BLaER1 treated with 17β-estradiol and CSF1 and Interleukin-3, amounts not matched to agents 10 nM and 100 nM (cell line): ENCODE measurements at regions not wholly inside any gene's neighbourhood (a gene's known extent, or its start where the extent isn't known, plus 50 kb on each side); places are given as distances from the start of the nearest gene placed in this dataset.

ENCODE experiments used
- H3K27ac ChIP-seq, 11 experiments: shearing (Covaris generic); formaldehyde crosslinking; 2 replicates each; pipeline ENCODE4 v1.8.1; 2022
- H3K27me3 ChIP-seq, 11 experiments: shearing (Covaris generic); formaldehyde crosslinking; 2 replicates each; pipeline ENCODE4 v1.8.1; 2022
- H3K36me3 ChIP-seq, 11 experiments: shearing (Covaris generic); formaldehyde crosslinking; 2 replicates each; pipeline ENCODE4 v1.8.1; 2022
- H3K4me1 ChIP-seq, 10 experiments: shearing (Covaris generic); formaldehyde crosslinking; 2 replicates each; pipeline ENCODE4 v1.8.1; 2022
- H3K4me2 ChIP-seq, 11 experiments: shearing (Covaris generic); formaldehyde crosslinking; 2 replicates each; pipeline ENCODE4 v1.8.1; 2022
- H3K4me3 ChIP-seq, 10 experiments: shearing (Covaris generic); formaldehyde crosslinking; 2 replicates each; pipeline ENCODE4 v1.8.1; 2022
- H3K9ac ChIP-seq, 11 experiments: shearing (Covaris generic); formaldehyde crosslinking; 2 replicates each; pipeline ENCODE4 v1.8.1; 2022
- H3K9me3 ChIP-seq, 11 experiments: shearing (Covaris generic); formaldehyde crosslinking; replicated peaks in 1 of 11; 2 replicates each; pipeline ENCODE4 v1.8.1; 2022
- H4K20me1 ChIP-seq, 11 experiments: shearing (Covaris generic); formaldehyde crosslinking; 2 replicates each; pipeline ENCODE4 v1.8.1; 2022
- Cebpa-rat ChIP-seq, 11 experiments: shearing (Covaris generic); IDR thresholded peaks; 2 replicates each; pipeline ENCODE4 v1.8.1; 2022

DNA sequence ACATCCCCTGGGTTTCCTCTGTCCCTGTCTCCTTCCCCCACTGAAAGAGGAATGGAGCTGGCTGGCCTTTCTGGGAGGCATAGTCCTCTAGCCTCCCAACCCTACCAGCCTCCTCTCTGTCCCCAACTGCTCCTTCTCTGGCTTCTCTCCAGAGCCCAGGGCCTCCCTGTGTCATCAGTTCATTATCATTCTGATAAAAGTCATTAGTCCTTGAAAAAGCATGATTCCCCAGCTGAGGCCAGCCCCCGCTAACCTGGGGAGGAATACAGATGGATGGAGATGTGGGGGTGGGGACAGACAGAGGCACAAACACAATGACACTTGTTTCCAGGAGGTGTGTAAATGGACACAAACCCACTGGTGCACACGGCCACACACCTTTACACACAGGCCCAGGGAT is 73.6 kb upstream of the HSPA9 start:
- no peak overlapping the region for H3K9ac ChIP-seq
- no peaks in the 10 kb centered on the region for H3K36me3 ChIP-seq
- TF ChIP-seq Cebpa-rat (IDR thresholded peaks at IDR 0.05): no peak
- peaks cover 17 to 48% (median 40%) of the 10 kb centered on the region in 10 experiments for H3K4me1 ChIP-seq
- no peak overlapping the region for H3K4me3 ChIP-seq
- no peak overlapping the region for H3K27ac ChIP-seq
- peaks cover 0 to 21% (median 4%) of the 10 kb centered on the region in 11 experiments; a peak in 8 of 22 replicates for H4K20me1 ChIP-seq
- peak overlapping the region in 2 of 11 experiments; percentile 79 to 83; a peak in 1 of 22 replicates for H3K4me2 ChIP-seq
- H3K27me3 ChIP-seq: peaks cover 0 to 6% (median 0%) of the 10 kb centered on the region in 11 experiments; a peak in 6 of 22 replicates
- no peaks in the 10 kb centered on the region for H3K9me3 ChIP-seq

- Histone ChIP-seq H3K27ac (no peak overlapping the region), H3K4me3 (no peak overlapping the region), H3K9me3 (no peaks in the 10 kb centered on the region), H4K20me1 (peaks cover 0 to 16% (median 4%) of the 10 kb centered on the region in 11 experiments; a peak in 7 of 22 replicates), H3K9ac (no peak overlapping the region), H3K4me2 (no peak overlapping the region), H3K4me1 (peaks cover 17 to 43% (median 36%) of the 10 kb centered on the region in 10 experiments), H3K27me3 (0 out of 22 replicates have a peak, but pooled peaks cover 0 to 3% (median 0%) of the 10 kb centered on the region in 11 experiments), H3K36me3 (no peaks in the 10 kb centered on the region)
- TF ChIP-seq Cebpa-rat (IDR thresholded peaks at IDR 0.05): no peak
Observed at GRCh38 chr5:138647794-138648410, 72.7 kb upstream of the HSPA9 start.

DNA sequence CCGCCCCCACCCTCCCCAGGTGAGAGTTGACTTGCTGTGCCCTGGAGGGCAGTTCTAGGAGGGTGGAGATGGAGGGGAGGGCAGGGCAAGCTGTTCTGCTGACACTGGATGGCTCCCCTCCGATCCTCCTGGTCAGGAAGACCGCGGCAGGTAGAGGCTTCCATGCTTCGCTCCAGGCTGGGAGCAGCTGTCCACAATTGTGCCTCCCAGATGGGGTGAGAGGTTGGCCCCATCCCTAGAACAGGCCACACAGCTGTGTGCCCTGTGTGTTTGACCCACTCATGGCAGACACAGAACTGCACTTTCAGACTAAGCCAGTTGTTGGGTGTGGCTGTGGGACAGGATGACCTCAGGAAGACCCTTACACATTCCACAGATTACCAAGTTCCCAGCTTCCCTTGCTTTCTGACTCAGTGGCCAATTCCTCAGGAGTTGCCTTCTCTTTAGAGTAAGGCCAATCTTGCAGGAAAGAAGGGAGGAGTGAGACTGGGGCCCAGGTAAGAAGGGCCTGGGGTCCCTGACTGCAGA is 72.1 kb upstream of the HSPA9 start:
- peaks cover 0 to 16% (median 4%) of the 10 kb centered on the region in 11 experiments; a peak in 7 of 22 replicates for H4K20me1 ChIP-seq
- TF ChIP-seq Cebpa-rat (IDR thresholded peaks at IDR 0.05): no peak
- no peak overlapping the region for H3K4me3 ChIP-seq
- H3K27me3 ChIP-seq: 0 out of 22 replicates have a peak, but pooled peaks cover 0 to 2% (median 0%) of the 10 kb centered on the region in 11 experiments
- H3K4me2 ChIP-seq: no peak overlapping the region
- H3K9me3 ChIP-seq: no peaks in the 10 kb centered on the region
- no peaks in the 10 kb centered on the region for H3K36me3 ChIP-seq
- H3K9ac ChIP-seq: no peak overlapping the region
- H3K27ac ChIP-seq: no peak overlapping the region
- H3K4me1 ChIP-seq: peaks cover 17 to 43% (median 36%) of the 10 kb centered on the region in 10 experiments

GRCh38 chr5:138646671-138647070 is 71.5 kb upstream of the HSPA9 start:
- H3K9ac ChIP-seq: no peak overlapping the region
- H4K20me1 ChIP-seq: peaks cover 0 to 16% (median 4%) of the 10 kb centered on the region in 11 experiments; a peak in 7 of 22 replicates
- no peaks in the 10 kb centered on the region for H3K27me3 ChIP-seq
- no peak overlapping the region for H3K4me3 ChIP-seq
- H3K9me3 ChIP-seq: no peaks in the 10 kb centered on the region
- no peak overlapping the region for H3K27ac ChIP-seq
- H3K36me3 ChIP-seq: no peaks in the 10 kb centered on the region
- no peak for TF ChIP-seq Cebpa-rat (IDR thresholded peaks at IDR 0.05)
- peak overlapping the region in 5 of 11 experiments; percentile 5 to 34 (median 27); a peak in 5 of 22 replicates for H3K4me2 ChIP-seq
- peaks cover 17 to 44% (median 37%) of the 10 kb centered on the region in 10 experiments for H3K4me1 ChIP-seq

- Histone ChIP-seq H3K9me3 (no peaks in the 10 kb centered on the region), H4K20me1 (peaks cover 0 to 16% (median 4%) of the 10 kb centered on the region in 11 experiments; a peak in 7 of 22 replicates), H3K4me3 (no peak overlapping the region), H3K9ac (no peak overlapping the region), H3K4me1 (peaks cover 15 to 44% (median 37%) of the 10 kb centered on the region in 10 experiments), H3K27ac (no peak overlapping the region), H3K27me3 (no peaks in the 10 kb centered on the region), H3K36me3 (no peaks in the 10 kb centered on the region), H3K4me2 (peak overlapping the region in 7 of 11 experiments; percentile 5 to 36 (median 27); a peak in 11 of 22 replicates)
- TF ChIP-seq Cebpa-rat (IDR thresholded peaks at IDR 0.05): no peak
Observed at GRCh38 chr5:138645778-138646575, 70.8 kb upstream of the HSPA9 start.

DNA sequence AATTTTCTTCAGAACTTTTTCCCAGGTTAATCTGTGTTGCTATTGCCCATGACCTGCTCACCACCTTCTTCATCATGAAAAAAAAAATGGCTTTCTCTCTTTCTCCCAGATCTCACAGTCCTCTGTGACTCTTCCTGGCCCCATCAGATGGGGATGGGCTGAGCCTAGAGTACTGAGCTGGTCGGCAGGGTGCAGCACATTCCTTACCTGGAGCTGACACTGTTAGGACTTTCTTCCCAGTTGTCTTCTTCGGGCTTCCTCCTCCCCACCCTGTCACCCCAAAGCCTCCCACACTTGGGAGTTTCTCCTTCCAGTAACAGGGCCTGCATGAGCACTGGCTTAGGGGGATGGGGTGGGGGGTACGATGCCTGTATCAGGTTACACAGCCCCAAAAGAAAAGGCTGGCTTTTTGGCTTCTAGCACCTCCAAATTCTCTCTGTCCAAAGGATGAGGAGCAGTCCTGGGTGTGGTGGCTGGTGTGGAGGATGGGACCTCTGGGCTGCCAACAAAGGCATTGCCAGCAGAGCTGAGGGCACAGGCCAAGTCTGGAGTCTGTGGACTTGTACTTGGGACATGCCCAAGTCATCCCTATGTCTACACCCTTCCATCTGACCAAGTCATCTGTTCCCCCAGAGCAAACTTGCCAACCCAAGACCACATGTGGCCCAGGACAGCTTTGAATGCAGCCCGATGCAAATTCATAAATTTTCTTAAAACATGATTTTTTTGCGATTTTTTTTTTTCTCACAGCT is 68.0 kb upstream of the HSPA9 start:
- Histone ChIP-seq H4K20me1 (peaks cover 0 to 3% (median 0%) of the 10 kb centered on the region in 11 experiments; a peak in 2 of 22 replicates), H3K9me3 (no peaks in the 10 kb centered on the region), H3K4me1 (peaks cover 0 to 29% (median 24%) of the 10 kb centered on the region in 10 experiments; a peak in 14 of 20 replicates), H3K9ac (no peak overlapping the region), H3K4me3 (no peak overlapping the region), H3K4me2 (no peak overlapping the region), H3K27ac (no peak overlapping the region), H3K36me3 (no peaks in the 10 kb centered on the region), H3K27me3 (no peaks in the 10 kb centered on the region)
- no peak for TF ChIP-seq Cebpa-rat (IDR thresholded peaks at IDR 0.05)

DNA sequence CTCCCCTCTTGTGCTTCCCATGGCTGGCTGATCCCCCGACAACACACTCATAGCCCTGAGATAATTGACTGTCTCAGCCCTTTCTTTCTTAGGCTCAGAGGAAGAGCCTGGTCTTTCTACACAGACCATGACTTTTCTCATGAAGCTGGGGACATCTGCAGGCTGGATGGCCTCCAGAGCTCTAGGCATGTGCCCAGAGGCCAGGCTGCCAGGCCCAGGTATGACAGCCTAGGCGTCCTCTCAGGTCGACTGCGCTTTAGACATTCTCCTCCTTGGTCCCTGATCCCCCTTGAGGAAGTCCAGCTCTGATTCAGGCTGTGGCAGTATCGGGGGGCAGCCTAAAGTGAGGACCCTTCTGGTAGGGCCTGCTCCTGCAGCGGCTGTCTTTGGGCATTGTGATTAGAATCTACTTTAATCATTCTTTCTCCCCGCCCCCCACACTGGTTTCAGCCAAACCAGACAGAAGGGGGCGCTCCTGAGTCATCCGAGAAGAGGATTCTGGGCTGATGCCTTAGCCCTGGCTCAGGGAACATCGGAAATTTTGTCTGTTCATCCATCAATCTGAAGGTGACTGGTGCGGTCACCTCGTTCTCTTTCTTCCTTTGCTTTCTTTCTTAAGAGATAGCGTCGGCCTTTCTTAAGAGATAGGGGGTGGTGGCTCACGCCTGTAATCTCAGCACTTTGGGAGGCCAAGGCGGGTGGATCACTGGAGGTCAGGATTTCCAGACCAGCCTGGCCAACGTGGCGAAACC is 66.5 kb upstream of the HSPA9 start:
- Histone ChIP-seq H3K4me3 (no peak overlapping the region), H4K20me1 (peaks cover 0 to 3% (median 0%) of the 10 kb centered on the region in 11 experiments; a peak in 2 of 22 replicates), H3K9ac (peak overlapping the region in 1 of 11 experiments; percentile 52; a peak in 1 of 22 replicates), H3K9me3 (no peaks in the 10 kb centered on the region), H3K4me2 (peak overlapping the region in 5 of 11 experiments; percentile 0 to 45 (median 31); a peak in 8 of 22 replicates), H3K4me1 (peaks cover 0 to 28% (median 24%) of the 10 kb centered on the region in 10 experiments; a peak in 14 of 20 replicates), H3K27me3 (no peaks in the 10 kb centered on the region), H3K36me3 (no peaks in the 10 kb centered on the region), H3K27ac (no peak overlapping the region)
- no peak for TF ChIP-seq Cebpa-rat (IDR thresholded peaks at IDR 0.05)
